ENCODE measurements at regions not wholly inside any gene's neighbourhood (a gene's known extent, or its start where the extent isn't known, plus 50 kb on each side); places are given as distances from the start of the nearest gene placed in this dataset.

- no peak for TF ChIP-seq CTCF (conservative IDR thresholded peaks at IDR 0.05)
- no peak for TF ChIP-seq ZFX (IDR thresholded peaks at IDR 0.05)
These were observed 614.9 kb downstream of the VRK1 start for GRCh38 chr14:97411938-97412612.
